GM23338 (cell line): ENCODE measurements at regions not wholly inside any gene's neighbourhood (a gene's known extent, or its start where the extent isn't known, plus 50 kb on each side); places are given as distances from the start of the nearest gene placed in this dataset.

Source experiments
- EZH2 ChIP-seq: fragments of 200-600 bp; sonication (generic); IDR thresholded peaks from one replicate; pipeline ENCODE4 v1.8.0; 2017; ENCODE audit warnings: antibody characterized with exemption, mild to moderate bottlenecking, low read depth; ENCODE audit not compliant: unreplicated experiment
- POLR2AphosphoS5 ChIP-seq: IDR thresholded peaks from 2 replicates; pipeline ENCODE4 v1.6.1; 2016; ENCODE audit warnings: antibody characterized with exemption, low read depth
- TF ChIP-seq, protein P1 (sequence below), 2 experiments: fragments of 200-600 bp in 1 of 2; sonication (generic) in 1 of 2; conservative IDR thresholded peaks; 2 replicates each; pipeline versions ENCODE4 v1.5.1 to v1.6.1; 2016 to 2017; ENCODE audit warnings: antibody characterized with exemption in 2 of 2, low read depth in 2 of 2, mild to moderate bottlenecking in 2 of 2, moderate library complexity in 1 of 2

DNA sequence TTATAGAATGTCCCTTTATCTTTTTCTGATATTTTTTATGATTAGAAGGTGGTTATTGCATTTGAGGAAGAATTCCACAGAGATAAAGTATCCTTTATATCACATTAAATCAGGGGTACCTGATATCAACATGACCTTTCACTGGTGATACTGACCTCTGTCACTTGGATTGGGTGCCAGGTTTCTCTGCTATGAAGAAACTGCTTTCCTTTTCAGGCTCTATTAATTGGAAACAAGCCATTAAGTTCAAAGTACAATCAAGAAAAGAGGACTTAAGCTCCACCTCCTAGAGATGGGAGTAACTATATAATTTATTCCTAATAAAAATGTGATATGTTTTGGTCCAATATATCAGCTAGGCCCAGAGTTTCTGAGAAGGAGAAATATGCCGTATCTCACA, 514.6 kb upstream of the TYRP1 start:
- TF ChIP-seq, protein P1, sequence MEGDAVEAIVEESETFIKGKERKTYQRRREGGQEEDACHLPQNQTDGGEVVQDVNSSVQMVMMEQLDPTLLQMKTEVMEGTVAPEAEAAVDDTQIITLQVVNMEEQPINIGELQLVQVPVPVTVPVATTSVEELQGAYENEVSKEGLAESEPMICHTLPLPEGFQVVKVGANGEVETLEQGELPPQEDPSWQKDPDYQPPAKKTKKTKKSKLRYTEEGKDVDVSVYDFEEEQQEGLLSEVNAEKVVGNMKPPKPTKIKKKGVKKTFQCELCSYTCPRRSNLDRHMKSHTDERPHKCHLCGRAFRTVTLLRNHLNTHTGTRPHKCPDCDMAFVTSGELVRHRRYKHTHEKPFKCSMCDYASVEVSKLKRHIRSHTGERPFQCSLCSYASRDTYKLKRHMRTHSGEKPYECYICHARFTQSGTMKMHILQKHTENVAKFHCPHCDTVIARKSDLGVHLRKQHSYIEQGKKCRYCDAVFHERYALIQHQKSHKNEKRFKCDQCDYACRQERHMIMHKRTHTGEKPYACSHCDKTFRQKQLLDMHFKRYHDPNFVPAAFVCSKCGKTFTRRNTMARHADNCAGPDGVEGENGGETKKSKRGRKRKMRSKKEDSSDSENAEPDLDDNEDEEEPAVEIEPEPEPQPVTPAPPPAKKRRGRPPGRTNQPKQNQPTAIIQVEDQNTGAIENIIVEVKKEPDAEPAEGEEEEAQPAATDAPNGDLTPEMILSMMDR (conservative IDR thresholded peaks at IDR 0.05; ENCODE audit: low read depth in 2 of 2) = no peak
- TF ChIP-seq POLR2AphosphoS5 = no peak
- TF ChIP-seq EZH2 = no peak
